NCI-H128 (cell line): ENCODE measurements at regions not wholly inside any gene's neighbourhood (a gene's known extent, or its start where the extent isn't known, plus 50 kb on each side); places are given as distances from the start of the nearest gene placed in this dataset.

Source experiments
- DNase-seq: peaks from one replicate; lab custom pipeline; 2025; ENCODE audit not compliant: unreplicated experiment; lab: John Stamatoyannopoulos, UW

DNA sequence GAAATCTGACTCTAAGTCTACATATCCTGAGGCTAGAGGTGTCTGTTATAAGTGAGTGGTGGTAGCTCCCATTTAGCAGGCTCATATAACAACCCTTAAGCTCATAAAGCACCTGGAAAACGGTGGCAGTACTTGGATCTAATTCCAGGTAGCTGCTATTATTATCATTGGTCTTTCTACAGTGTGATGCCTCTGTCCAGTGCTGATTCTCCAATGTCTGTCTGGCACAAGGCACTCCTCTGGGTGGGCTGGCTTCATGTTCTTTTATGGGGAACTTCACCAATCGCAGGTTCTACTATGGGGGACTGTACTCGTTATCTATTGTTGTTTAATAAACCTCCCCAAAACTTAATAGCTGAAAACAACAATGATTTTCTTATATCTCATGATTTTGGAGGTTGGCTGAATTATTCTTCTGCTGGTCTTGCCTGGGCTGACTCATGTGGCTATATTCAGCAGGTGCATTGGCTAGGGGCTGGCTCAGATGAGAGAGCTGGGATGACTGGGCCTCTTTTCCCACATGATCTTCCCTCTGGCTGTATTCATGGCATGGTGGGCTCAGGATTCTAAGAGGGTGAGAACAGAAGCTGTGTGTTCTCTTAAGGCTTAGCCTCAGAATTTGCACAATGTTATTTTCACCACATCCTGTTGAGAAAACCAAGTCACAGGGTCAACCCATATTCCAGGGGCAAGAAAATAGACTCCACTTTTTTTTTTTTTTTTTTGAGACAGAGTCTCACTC lies 93.0 kb upstream of the PCGF5 start:
- no peak for DNase-seq

DNA sequence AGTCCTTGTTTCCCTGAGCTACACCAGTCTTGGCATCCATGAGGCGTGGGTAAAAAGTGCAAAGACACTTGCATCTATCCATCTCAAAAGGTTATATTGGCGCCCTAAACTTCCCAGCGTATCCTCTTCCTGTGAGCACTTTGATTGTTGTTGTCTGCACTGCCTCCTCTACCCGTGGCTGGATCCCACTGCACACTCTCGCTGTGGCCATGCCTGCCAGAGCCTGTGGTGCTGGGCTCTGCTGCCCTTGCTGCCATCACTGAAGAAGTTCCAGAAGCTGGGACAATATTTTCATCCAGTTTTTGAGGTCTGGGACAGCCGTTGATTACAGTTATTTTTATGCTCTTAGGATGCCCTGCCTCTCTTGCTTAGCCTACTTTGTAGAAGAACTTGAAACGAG lies 85.3 kb upstream of the PCGF5 start:
- no peak for DNase-seq

DNA sequence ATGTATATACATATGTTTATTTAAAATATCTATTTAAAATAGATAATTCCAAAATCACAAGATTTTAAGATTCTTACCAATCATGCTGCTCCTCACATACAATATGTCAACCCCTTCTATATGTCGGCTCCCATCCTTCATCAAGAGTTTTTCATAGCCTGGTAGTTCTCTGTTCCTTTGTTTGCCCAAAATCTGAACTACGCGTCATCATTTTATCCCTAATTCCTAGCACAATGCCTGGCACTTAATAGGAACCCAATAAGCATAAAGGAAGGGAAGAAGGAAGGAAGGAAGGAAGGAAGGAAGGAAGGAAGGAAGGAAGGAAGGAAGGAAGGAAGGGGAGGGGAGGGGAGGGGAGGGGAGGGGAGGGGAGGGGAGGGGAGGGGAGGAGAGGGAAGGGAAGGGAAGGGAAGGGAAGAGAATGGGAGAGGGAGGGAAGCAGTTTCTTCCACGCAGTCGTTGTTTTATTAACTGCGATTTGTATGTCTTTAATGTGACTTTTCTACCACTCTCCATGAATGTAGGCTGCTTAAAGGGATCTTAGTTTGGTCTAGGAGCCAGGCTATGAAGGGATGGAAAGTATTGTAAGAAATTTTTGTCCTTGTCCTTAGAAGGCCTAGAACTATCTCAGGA lies 83.3 kb upstream of the PCGF5 start:
- DNase-seq: no peak

DNA sequence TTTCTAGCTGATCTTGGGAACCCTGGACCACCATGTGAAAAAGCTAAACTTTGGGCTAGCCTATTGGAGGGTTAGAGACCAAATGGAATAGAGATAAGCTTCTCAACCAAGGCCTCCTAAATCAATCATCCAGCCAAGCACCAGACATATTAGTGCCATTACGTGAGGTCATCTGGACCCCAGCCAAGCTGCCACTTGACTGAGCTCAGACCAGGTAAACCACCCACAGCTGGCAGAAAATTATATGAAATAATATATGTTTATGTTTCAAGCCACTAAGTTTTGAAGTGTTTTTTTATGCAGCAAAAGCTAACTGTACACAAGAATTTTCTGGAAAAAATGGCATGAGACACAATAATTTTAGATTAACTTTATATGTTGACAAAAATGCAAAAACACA lies 82.6 kb upstream of the PCGF5 start:
- DNase-seq: no peak

DNA sequence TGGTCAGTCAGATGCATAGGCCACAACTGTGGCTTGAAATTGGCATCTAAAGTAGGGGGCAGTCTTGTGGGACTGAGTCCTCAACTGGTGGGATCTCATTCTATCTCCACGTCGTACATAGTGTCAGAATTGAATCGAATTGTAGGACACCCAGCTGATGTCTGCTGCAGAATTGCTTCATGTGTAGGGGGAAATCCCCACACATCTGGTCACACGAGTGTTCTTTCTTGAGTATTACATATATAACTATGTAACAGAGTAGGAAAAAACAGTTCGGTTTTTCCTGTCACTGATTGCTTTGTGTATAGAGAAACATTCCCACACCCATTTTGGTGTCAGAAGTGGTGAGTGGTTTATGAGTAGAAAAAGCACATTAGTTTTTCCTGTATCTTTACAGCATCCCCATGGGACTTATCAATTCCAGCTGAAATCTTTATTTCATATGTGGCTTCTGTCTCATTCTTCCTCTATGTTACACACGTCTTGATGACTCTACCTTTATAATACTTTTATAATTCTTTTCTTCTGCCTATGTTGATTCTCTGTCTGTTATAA lies 79.4 kb upstream of the PCGF5 start:
- no peak for DNase-seq

DNA sequence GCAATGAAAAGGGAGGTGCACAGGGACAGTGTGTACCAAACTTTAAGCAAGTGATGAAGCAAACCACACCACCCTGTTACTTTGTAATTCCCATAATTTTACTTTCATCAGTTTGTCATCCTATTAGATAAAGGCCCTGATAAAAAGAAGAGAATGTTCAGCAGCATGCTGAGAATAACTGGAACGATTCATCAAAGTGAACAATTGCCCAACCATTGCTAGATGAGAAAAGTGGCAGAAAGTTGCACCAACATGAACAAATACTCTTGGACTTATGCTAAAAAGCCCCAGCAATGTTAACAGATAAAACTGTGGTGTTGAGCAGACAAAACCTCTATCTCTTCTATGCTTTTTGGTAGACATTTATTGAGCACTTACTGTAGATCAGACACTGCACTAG lies 75.5 kb upstream of the PCGF5 start:
- DNase-seq: no peak

DNA sequence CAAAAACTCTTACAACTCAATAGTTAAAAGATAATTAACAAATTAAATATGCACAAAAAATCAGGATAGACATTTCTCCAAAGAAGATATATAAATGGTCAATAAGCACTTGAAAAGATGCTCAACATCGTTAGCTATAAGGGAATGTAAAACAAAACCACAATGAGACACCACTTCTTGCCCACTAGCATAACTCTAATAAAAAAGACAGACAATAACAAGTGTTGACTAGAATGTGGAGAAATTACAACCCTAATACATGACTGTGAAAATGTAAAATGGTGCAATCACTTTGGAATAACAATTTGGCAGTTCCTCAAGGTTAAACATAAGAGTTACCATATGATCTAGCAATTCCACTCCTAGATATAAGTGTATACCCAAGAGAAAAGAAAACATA lies 74.3 kb upstream of the PCGF5 start:
- no peak for DNase-seq

DNA sequence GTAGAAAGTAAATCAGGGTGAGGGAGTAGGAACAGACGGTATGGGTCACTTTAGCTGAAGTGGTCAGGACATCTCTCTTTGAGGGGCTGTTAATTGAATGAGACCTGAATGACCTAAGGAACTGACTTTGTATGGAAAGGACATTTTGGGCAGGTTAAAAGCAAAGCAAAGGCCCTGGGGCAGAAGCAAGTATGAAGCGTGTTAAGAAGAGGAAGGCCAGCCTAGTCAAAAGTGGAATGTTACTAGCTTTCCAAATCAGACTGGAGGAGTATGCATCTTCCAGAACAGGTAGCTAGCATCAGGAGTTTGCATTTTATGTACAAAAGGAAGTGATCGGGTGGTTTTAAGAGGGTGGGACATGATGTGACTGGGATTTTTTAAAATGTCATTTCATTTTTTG lies 70.9 kb upstream of the PCGF5 start:
- DNase-seq: no peak

DNA sequence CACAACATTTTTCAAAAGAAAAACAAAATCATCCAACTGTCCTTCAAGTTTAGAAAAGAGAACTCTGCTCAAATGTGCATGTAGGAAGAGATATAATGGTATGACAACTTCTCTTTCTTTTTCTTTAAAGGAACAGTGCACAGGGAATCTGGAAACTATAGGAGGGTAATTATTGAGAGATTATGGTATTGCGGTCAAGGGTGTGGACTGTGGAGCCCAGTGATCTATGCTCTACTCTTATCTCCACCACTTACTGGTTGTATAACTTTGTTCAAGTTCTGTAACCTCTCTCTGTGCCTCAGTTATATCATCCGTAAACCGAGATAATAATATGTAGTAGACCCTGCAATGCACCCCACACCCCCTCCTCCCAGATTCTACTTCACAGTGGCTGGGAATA lies 69.8 kb upstream of the PCGF5 start:
- no peak for DNase-seq

DNA sequence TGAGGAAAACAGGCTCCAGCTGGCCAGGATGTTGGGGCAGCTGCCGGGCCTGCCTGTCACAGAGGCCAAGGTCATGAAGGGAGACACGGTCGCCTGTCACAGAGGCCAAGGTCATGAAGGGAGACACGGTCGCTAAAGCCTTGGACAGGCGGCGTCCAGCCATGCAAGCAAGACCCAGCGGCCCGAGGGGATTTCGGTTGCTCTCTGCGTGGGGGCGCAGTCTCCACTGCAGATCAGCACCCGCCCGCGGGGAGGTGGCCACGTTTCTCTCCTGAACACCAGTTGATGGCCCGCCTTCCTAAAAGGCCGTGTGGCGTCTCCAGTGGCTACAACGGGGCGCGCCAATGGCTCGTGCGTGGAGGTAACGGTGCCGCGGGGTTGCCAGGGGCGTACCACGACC lies 67.0 kb upstream of the PCGF5 start:
- no peak for DNase-seq

DNA sequence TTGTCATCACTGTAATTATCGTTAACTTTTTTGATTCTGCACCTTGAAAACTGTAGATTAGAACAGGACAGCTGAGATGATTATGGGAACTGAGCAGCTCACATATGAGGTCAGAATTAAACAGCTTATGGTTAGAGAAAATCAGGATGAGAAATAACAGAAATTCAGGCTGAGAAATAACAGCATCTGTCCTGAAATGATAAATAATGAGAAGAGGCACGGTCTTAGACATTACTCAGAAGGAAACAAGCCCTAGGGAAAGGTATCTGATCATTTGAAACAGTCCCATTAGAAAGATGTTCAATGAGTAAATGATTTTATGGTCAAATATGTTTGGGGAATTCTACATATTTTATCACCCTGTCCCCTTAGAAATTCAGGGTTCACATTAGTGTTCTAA lies 65.6 kb upstream of the PCGF5 start:
- DNase-seq: no peak

DNA sequence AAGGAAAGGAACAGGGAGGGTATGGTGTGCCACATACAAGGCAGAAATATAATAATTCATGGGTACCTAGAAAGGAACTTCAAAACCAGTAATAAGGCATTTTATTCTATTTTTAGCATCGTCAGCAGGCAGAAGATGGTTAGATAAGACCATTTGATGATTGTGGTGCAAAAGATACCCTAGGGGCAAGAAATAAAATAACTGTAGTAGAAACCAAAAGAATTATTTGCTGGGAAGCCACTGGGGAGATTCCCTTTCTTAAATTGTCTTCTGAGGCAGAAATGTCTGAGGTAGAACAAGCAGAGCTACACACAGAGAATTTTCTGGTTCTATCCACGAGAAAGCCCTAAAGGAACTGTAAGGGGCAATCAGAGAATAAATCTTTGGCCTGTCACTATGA lies 64.3 kb upstream of the PCGF5 start:
- DNase-seq: no peak

DNA sequence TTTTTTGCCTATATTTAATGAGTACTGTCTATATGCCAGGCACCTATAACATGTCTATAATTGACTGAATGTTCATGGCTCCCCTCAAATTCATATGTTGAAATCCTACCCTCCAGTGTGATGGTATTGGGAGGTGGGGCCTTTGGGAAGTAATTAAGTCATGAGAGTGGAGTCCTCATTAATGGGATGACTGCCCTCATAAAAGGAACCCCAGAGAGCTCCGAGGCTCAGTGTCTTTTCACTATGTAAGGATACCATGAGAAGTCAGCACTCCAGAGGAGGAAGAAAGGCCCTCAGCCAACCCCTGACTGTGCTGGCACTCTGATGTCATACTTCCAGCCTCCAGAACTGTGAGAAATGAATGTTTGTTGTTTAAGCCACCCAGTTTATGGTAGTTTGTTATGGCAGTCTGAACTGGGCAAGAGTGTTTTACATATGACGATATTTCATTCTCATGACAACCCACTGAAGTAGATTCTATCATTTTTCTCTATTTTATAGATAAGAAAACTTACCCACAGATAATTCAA lies 61.1 kb upstream of the PCGF5 start:
- no peak for DNase-seq

DNA sequence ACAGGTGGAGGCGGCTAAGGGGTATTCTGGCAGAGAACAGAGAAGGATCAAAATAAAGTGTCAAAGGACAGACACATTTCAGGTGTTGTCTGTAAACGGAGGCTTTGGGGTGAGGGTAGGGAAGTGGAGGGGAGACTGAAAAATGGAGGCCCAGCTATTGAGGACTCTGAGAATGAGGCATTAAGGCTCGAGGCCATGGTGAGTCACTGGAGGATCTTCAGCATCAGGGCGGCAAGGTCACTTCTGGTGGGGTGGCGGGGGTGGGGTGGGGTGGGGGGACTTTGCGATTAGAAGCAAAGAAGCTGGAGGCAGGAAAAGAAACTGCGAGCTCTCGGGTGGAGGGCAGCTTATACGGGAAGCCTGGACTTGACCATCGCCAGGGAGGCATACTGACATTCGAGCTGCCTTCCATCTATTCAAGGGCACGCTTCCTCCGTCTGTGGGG lies 58.4 kb upstream of the PCGF5 start:
- no peak for DNase-seq

DNA sequence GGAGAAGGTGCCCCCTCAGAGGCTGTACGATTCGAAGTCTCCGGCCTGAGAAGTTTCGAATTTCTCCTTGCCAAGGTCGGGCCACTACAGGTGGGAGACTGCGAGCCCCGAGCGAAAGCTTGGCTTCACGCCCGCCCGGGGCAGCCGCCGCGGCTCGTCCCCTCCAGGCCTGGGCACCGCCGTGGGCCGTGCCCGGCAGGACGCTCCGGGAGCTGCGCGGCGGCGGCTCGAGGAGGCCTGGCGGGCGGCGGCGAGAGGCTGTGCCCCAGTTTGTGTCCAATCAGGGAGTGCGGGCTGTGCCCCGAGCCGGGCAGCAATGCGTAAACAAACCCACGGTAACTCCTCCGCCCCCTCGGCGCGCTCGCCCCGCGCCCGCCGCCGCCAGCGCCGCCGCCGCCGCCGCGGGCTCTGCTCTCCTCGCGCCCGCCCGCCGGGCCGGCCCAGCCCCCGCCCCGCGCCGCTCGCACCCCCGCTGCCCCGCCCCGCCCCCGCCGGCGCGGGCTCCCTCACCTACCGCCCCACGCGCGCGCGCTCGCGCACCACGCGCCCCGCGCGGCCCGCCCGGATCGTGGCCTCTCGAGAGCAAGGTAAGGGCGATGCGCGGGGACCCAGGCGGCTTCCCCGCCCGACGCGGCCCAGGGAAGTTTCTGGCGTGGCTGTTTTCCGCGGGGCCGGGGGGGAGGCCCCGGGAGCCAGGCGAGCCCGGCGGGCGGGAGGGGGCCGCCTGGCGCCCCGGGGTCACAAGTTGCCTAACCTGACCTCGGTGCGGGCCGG lies 57.8 kb upstream of the PCGF5 start:
- no peak for DNase-seq

DNA sequence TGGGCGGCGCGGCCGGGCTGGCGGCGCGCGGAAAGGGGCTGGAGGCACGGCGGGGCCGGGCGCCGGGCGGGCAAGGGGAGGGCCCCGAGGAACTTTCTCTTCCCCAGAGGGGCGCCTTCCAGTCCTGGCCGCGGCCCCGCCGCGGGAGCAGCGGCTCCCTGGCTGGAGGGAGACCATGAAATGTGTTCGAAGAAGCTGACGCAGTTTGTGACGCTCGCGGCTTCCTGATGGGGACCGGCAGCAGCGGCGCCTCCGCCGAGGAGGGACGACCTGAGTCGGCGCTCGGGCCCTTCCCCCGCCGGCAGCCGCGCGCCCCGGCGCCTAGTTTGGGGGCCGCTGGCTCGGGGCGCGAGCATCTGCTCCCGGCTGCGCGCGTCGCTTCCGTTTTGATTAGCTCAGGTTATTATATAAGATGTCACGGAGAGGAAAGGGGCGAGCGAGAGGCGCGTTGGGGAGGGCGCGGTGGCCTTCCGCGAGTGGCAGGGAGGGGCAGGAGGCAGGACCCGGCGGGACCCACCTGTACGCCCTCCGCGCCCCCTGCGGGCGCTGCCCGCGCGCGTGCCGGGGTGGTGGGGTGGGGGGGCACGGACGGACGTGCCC lies 57.1 kb upstream of the PCGF5 start:
- DNase-seq: no peak

DNA sequence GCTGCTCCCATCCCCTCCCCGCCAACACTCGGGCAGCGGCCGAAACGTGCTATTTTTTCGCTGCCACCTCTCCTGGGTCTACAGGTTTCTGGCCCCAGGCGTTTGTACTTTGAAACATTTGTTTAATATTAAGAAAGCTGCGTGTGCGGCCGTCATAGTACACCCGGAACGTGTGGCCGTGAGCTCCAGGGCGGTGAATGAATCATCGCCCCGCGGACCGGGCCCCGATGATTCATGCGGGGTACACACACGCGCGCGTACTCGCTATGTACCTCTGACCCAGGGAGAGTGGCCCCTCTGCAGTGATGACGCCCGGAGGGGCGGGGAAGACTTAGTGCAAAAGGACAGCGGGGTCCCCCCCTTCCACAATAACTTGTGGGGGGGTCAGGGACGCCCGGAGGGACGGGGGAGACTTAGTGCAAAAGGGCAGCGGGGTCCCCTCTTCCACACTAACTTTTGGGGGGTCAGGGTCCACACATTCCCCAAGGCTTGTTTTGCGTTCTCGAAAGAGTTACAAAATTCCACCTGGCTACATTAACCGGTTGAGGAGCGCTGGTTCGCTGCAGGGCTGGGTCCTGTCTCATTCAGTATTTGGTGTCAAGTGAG lies 56.5 kb upstream of the PCGF5 start:
- DNase-seq: no peak

DNA sequence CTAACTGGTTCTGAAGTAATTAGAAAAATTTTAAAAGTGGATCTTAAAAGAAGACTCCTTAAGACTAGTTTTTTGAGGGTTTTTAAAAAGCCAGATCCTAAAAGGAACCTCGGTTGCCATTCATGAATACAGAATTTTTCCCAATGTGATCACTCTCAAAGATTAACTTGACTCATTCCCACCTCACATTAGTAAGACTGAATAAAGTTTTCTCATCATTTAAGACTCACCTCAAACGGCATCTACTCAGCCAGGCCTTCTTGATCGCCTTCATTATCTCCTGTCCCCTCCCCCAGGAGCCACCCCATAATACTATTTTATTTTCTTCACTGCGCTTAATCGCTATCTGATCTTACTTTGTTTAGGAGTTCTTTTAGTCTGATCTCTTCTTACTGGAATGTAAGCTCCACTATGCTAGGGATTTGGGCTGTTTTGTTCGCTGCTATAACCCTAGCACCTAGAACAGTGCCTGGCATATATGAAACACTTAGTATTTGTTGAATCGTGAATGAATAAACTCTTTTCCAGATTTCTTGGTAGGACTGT lies 55.9 kb upstream of the PCGF5 start:
- no peak for DNase-seq

DNA sequence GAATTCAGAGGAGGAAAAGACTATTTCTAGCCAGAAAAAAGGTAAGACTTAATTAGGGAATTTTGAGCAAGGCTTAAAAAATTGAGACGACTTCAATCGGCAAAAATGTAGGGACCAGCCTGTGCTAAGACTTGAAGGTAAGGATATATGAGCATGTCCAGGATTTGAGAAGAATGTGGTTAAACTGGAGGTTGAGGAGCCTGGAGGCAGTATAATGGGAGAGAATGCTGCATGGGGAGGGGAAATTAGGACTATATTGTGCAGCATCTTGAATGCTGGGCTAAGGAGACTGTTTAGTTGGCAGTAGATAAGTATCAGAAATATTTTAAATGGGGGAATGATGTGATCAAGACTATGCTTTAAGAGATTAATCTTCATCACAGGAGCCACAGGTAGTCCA lies 53.1 kb upstream of the PCGF5 start:
- no peak for DNase-seq

DNA sequence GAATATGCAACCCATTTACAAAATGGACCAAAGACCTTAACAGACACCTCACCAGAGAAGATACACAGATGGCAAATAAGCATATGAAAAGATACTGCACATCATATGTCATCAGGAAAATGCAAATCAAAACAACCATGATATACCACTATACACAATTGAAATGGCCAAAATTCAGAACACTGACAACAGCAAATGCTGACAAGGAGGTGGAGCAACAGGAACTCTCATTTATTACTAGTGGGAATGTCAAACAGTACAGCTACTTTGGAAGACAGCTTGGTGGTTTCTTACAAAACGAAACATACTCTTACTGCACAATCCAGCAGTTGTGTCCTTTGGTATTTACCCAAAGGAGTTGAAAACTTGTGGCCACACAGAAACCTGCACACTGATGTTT lies 50.0 kb upstream of the PCGF5 start:
- DNase-seq: no peak
